SK-N-SH (cell line): ENCODE measurements at regions not wholly inside any gene's neighbourhood (a gene's known extent, or its start where the extent isn't known, plus 50 kb on each side); places are given as distances from the start of the nearest gene placed in this dataset.

ENCODE experiments used
- CTCF ChIA-PET: fragments of 300-600, 350-600 bp; formaldehyde crosslinking; extraction: SDS; loops from one replicate; lab custom pipeline; 2021; lab: Yijun Ruan, JAX
- POLR2A ChIA-PET: fragments of 350-600 bp; sonication (Branson Sonifier 250); formaldehyde crosslinking; extraction: SDS; loops from one replicate; lab custom pipeline; 2020; ENCODE audit warnings: antibody characterized with exemption, inconsistent platforms; lab: Yijun Ruan, JAX
- DNase-seq: peaks from one replicate; pipeline ENCODE4 v3.0.0; 2012
- H2AFZ ChIP-seq: fragments of 200-600 bp; sonication (generic); 2 replicates; pipeline ENCODE4 v1.8.1; 2016; ENCODE audit warnings: antibody characterized with exemption, mild to moderate bottlenecking, low read depth
- H3F3A ChIP-seq: fragments of 200-600 bp; sonication (generic); replicated peaks from 2 replicates; pipeline ENCODE3; 2016; ENCODE audit warnings: antibody characterized with exemption, mild to moderate bottlenecking; ENCODE audit not compliant: insufficient read depth
- H3K27ac ChIP-seq, 2 experiments: fragments of 200-500 bp in 1 of 2; fragments of 200-600 bp in 1 of 2; sonication (Bioruptor generic) in 1 of 2; sonication (generic), shearing (Covaris generic) in 1 of 2; 2 replicates each; pipeline versions ENCODE4 v1.5.1 to v1.6.1; 2014 to 2016; ENCODE audit warnings: low read depth in 2 of 2, inconsistent platforms in 1 of 2, low read length in 1 of 2, mild to moderate bottlenecking in 1 of 2, mixed read lengths in 1 of 2
- H3K27me3 ChIP-seq: fragments of 200-600 bp; sonication (generic), shearing (Covaris generic); 2 replicates; pipeline ENCODE4 v1.6.1; 2016; ENCODE audit warnings: mixed run types; ENCODE audit not compliant: insufficient read depth
- H3K36me3 ChIP-seq, 2 experiments: fragments of 200-500 bp in 1 of 2; fragments of 200-600 bp in 1 of 2; sonication (Bioruptor generic) in 1 of 2; sonication (generic) in 1 of 2; replicated peaks in 1 of 2; 2 replicates each; pipeline versions ENCODE3 to v1.5.1; 2014 to 2016; ENCODE audit warnings: low read length in 1 of 2, mild to moderate bottlenecking in 1 of 2; ENCODE audit not compliant: insufficient read depth in 2 of 2, control insufficient read depth in 1 of 2
- H3K4me1 ChIP-seq, 2 experiments: fragments of 200-500 bp in 1 of 2; fragments of 200-600 bp in 1 of 2; sonication (Bioruptor generic) in 1 of 2; sonication (generic), shearing (Covaris generic) in 1 of 2; 2 replicates each; pipeline versions ENCODE4 v1.5.1 to v1.6.1; 2014 to 2016; ENCODE audit warnings: low read depth in 1 of 2, low read length in 1 of 2, mixed run types in 1 of 2; ENCODE audit not compliant: insufficient read depth in 2 of 2, control insufficient read depth in 1 of 2
- H3K4me2 ChIP-seq: fragments of 200-600 bp; sonication (generic), shearing (Covaris generic); 2 replicates; pipeline ENCODE4 v1.6.1; 2017; ENCODE audit warnings: mixed run types
- H3K4me3 ChIP-seq, 2 experiments: fragments of 200-500 bp in 1 of 2; fragments of 200-600 bp in 1 of 2; sonication (Bioruptor generic) in 1 of 2; sonication (generic), shearing (Covaris generic) in 1 of 2; 2 replicates each; pipeline versions ENCODE4 v1.5.1 to v1.8.1; 2014 to 2016; ENCODE audit warnings: low read depth in 2 of 2, inconsistent platforms in 1 of 2, low read length in 1 of 2, mild to moderate bottlenecking in 1 of 2, mixed read lengths in 1 of 2, moderate library complexity in 1 of 2
- H3K79me2 ChIP-seq: fragments of 200-600 bp; sonication (generic); 2 replicates; pipeline ENCODE4 v1.8.1; 2017; ENCODE audit warnings: mild to moderate bottlenecking; ENCODE audit not compliant: insufficient read depth
- H3K9ac ChIP-seq: fragments of 200-600 bp; sonication (generic); 2 replicates; pipeline ENCODE4 v1.6.1; 2017; ENCODE audit warnings: mixed run types
- H3K9me2 ChIP-seq: fragments of 200-600 bp; sonication (generic); 2 replicates; pipeline ENCODE4 v1.6.1; 2017; ENCODE audit warnings: mixed run types
- H3K9me3 ChIP-seq: fragments of 200-600 bp; sonication (generic); 2 replicates; pipeline ENCODE4 v1.6.1; 2017; ENCODE audit warnings: mixed run types, mild to moderate bottlenecking, moderate library complexity
- H4K20me1 ChIP-seq: fragments of 200-600 bp; sonication (generic); 2 replicates; pipeline ENCODE4 v1.6.1; 2017; ENCODE audit warnings: mild to moderate bottlenecking, mixed run types; ENCODE audit not compliant: insufficient read depth
- CHD2 ChIP-seq: fragments of 150-350 bp; IDR thresholded peaks from 2 replicates; pipeline ENCODE4 v1.6.1; 2018; ENCODE audit warnings: low read length; ENCODE audit not compliant: partially characterized antibody
- ELF1 ChIP-seq: IDR thresholded peaks from 2 replicates; pipeline ENCODE4 v1.4.0; 2012
- FOSL2 ChIP-seq: IDR thresholded peaks from 2 replicates; pipeline ENCODE4 v1.4.0; 2012; ENCODE audit warnings: low read depth, mild to moderate bottlenecking, moderate library complexity, borderline replicate concordance
- FOXJ3 ChIP-seq: sonication (generic); formaldehyde crosslinking; IDR thresholded peaks from 2 replicates; pipeline ENCODE4 v1.5.1; 2020; ENCODE audit warnings: mild to moderate bottlenecking, missing genetic modification reagents
- FOXM1 ChIP-seq: IDR thresholded peaks from 2 replicates; pipeline ENCODE4 v1.4.0; 2012; ENCODE audit warnings: low read depth, mild to moderate bottlenecking
- GABPA ChIP-seq: IDR thresholded peaks from 2 replicates; pipeline ENCODE4 v1.4.0; 2012; ENCODE audit warnings: low read depth, mild to moderate bottlenecking
- GATA2 ChIP-seq: sonication (generic); formaldehyde crosslinking; IDR thresholded peaks from 2 replicates; pipeline ENCODE4 v1.5.0; 2020; ENCODE audit warnings: mild to moderate bottlenecking, missing genetic modification reagents
- MAX ChIP-seq: IDR thresholded peaks from 2 replicates; pipeline ENCODE4 v1.4.0; 2012; ENCODE audit warnings: low read depth
- MEF2A ChIP-seq: IDR thresholded peaks from 2 replicates; pipeline ENCODE4 v1.4.0; 2012; ENCODE audit warnings: low read depth, borderline replicate concordance
- NRF1 ChIP-seq: IDR thresholded peaks from 2 replicates; pipeline ENCODE4 v1.6.1; 2012; ENCODE audit warnings: low read depth, mild to moderate bottlenecking, low read length
- POLR2AphosphoS5 ChIP-seq: IDR thresholded peaks from 2 replicates; pipeline ENCODE4 v1.6.1; 2012; ENCODE audit warnings: low read depth, low read length
- RCOR1 ChIP-seq: fragments of 150-350 bp; IDR thresholded peaks from 2 replicates; pipeline ENCODE4 v1.6.1; 2017; ENCODE audit warnings: antibody characterized with exemption, low read length
- RXRA ChIP-seq: IDR thresholded peaks from 2 replicates; pipeline ENCODE4 v1.4.0; 2012; ENCODE audit warnings: low read depth, mild to moderate bottlenecking, borderline replicate concordance
- SIN3A ChIP-seq: IDR thresholded peaks from 2 replicates; pipeline ENCODE4 v1.6.1; 2012; ENCODE audit warnings: low read depth, mild to moderate bottlenecking, low read length, moderate library complexity, borderline replicate concordance
- TAF1 ChIP-seq: IDR thresholded peaks from 2 replicates; pipeline ENCODE4 v1.6.1; 2012; ENCODE audit warnings: low read depth, mild to moderate bottlenecking, low read length, moderate library complexity, borderline replicate concordance
- TEAD4 ChIP-seq: IDR thresholded peaks from 2 replicates; pipeline ENCODE4 v1.4.0; 2012; ENCODE audit warnings: mild to moderate bottlenecking, borderline replicate concordance; ENCODE audit not compliant: insufficient read depth
- USF2 ChIP-seq: fragments of 150-350 bp; IDR thresholded peaks from 2 replicates; pipeline ENCODE4 v1.6.1; 2017; ENCODE audit warnings: antibody characterized with exemption, low read length, low read depth, borderline replicate concordance
- ZBTB33 ChIP-seq: IDR thresholded peaks from 2 replicates; pipeline ENCODE4 v1.4.0; 2012; ENCODE audit warnings: low read depth, borderline replicate concordance
- WGBS: methylation state at CpG from one replicate; pipeline ENCODE4 v1.1.6; 2017; ENCODE audit warnings: low lambda C conversion rate; 5-methylcytosine and 5-hydroxymethylcytosine counted together

- no peak for TF ChIP-seq POLR2AphosphoS5
- no peak for TF ChIP-seq MAX
- no peak for TF ChIP-seq SIN3A
- TF ChIP-seq TEAD4 = no peak
- CTCF ChIA-PET = no interaction called here
These were observed 620.7 kb downstream of the NYAP2 start for GRCh38 chr2:226020176-226020575.

GRCh38 chr2:226018641-226019040 is 619.1 kb downstream of the NYAP2 start:
- 9% methylated on average over 2 of the region's 2 CpGs for WGBS
- H3K4me2 ChIP-seq = no peak overlapping the region
- H3K9me3 ChIP-seq = no peaks in the 10 kb centered on the region
- POLR2A ChIA-PET = no interaction called here
- H4K20me1 ChIP-seq = no peaks in the 10 kb centered on the region
- H3K27ac ChIP-seq = no peak overlapping the region
- no peaks in the 10 kb centered on the region for H3K27me3 ChIP-seq
- no peaks in the 10 kb centered on the region; the same call in 1 of the 2 replicates for H3K9me2 ChIP-seq
- H3K4me1 ChIP-seq = no peaks in the 10 kb centered on the region
- CTCF ChIA-PET = no interaction called here
- H3K36me3 ChIP-seq = no peaks in the 10 kb centered on the region
- H3K9ac ChIP-seq = no peak overlapping the region
- H3F3A ChIP-seq = no peaks in the 10 kb centered on the region
- no peak for DNase-seq
- H3K4me3 ChIP-seq = no peak overlapping the region
- no peaks in the 10 kb centered on the region for H3K79me2 ChIP-seq
- TF ChIP-seq USF2 (no peak), FOXJ3 (CRISPR knock-in tag) (no peak), CHD2 (no peak), ZBTB33 (no peak), GATA2 (CRISPR knock-in tag) (no peak), GABPA (no peak), SIN3A (no peak), FOXM1 (no peak), RXRA (no peak), ELF1 (no peak), RCOR1 (no peak), TAF1 (no peak), NRF1 (no peak), FOSL2 (no peak), MEF2A (no peak)
- no peak overlapping the region for H2AFZ ChIP-seq

More at GRCh38 chr2:226020176-226020575, 620.7 kb downstream of the NYAP2 start:
- POLR2A ChIA-PET = no interaction called here
- Histone ChIP-seq H4K20me1 (no peaks in the 10 kb centered on the region), H2AFZ (no peak overlapping the region), H3K9me2 (no peaks in the 10 kb centered on the region; the same call in 1 of the 2 replicates), H3K9ac (no peak overlapping the region), H3K36me3 (no peaks in the 10 kb centered on the region), H3K4me1 (no peaks in the 10 kb centered on the region), H3K27me3 (no peaks in the 10 kb centered on the region), H3K4me2 (no peak overlapping the region), H3F3A (no peaks in the 10 kb centered on the region), H3K9me3 (no peaks in the 10 kb centered on the region), H3K79me2 (no peaks in the 10 kb centered on the region), H3K27ac (no peak overlapping the region), H3K4me3 (no peak overlapping the region)
- no peak for DNase-seq
